ENCODE measurements at regions not wholly inside any gene's neighbourhood (a gene's known extent, or its start where the extent isn't known, plus 50 kb on each side); places are given as distances from the start of the nearest gene placed in this dataset.

DNA sequence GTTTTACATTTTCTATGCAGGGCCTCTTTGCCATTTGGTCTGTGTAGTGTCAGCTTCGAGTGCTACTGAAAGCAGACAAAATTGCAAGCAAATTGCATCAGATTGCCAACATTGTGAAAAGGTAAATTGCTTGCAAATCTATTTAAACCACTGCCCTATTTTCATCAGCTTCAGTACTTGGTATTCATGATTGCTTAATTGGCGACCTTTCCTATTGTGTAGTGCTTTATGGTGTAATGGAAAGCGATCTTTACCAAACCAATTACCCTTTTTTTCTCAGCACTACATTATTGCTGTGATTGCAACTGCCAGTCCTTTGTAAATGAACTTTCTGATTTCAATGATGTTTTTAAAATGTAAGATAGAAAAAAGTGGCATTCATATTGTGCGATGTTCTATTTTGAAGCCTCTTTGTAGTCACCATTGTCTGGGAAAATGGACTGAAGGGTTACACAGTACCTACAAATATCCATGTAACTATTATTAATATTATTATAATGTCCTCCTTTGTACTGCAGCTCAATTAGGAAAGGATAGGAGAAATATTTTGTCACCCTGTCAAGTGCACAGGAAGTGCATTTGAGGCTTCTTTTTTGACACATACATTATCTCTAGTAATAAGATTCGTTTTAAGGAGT lies 177.7 kb upstream of the SP8 start:
- DNase-seq: no peak
- no peaks in the 10 kb centered on the region; the same call in 1 of the 2 replicates for H3K36me3 ChIP-seq (replicated peaks; ENCODE audit: control insufficient read depth, insufficient read depth, low read length)
- H3K4me3 ChIP-seq (ENCODE audit: insufficient read depth, low read depth, low read length): no peak overlapping the region
- H3K27me3 ChIP-seq (ENCODE audit: control insufficient read depth, insufficient read depth, low read length): no peaks in the 10 kb centered on the region

DNA sequence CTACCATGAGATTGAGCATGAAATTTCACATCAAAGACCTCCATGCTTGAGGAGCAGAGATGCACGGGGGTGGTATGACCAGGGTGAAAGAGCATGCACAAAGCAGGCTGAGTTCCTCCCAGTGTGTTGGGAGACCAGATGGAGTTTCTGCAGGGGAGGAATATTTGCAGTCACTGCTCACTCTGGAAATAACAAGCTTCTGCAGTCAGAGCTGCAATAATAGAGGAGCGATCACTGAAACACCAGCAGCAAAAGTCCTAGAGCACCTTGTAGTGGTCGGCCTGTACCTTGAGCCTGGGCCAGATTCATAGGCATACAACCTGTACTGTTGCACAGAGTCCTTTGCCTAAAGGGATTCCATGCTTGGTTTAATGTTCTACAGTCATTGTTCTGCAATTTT lies 184.5 kb upstream of the SP8 start:
- H3K27me3 ChIP-seq (ENCODE audit: control insufficient read depth, insufficient read depth, low read length): no peaks in the 10 kb centered on the region
- no peaks in the 10 kb centered on the region for H3K36me3 ChIP-seq (replicated peaks; ENCODE audit: control insufficient read depth, insufficient read depth, low read length)
- no peak overlapping the region for H3K4me3 ChIP-seq (ENCODE audit: insufficient read depth, low read depth, low read length)
- DNase-seq: no peak

DNA sequence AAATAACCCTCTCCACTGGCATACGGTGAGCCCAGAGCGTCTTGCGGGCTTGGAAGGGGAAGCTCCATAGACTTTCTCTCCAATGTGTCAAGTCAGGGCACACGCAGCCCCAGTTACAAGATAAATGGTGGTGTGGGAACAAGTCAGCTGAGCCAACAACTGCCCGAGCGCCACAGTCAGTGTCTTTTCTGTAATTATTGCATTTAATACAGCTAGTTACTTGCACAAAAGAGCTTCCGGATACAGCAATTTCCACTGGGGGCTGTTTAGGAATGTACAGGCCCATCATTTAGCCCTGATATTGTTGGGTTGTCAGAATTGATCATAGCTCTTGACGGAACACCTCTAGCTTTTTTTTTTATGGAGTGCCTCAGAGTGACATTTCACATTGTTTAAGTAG lies 193.5 kb upstream of the SP8 start:
- no peak for DNase-seq
- Histone ChIP-seq H3K27me3 (ENCODE audit: control insufficient read depth, insufficient read depth, low read length) (no peaks in the 10 kb centered on the region), H3K4me3 (ENCODE audit: insufficient read depth, low read depth, low read length) (no peak overlapping the region), H3K36me3 (replicated peaks; ENCODE audit: control insufficient read depth, insufficient read depth, low read length) (no peaks in the 10 kb centered on the region)

DNA sequence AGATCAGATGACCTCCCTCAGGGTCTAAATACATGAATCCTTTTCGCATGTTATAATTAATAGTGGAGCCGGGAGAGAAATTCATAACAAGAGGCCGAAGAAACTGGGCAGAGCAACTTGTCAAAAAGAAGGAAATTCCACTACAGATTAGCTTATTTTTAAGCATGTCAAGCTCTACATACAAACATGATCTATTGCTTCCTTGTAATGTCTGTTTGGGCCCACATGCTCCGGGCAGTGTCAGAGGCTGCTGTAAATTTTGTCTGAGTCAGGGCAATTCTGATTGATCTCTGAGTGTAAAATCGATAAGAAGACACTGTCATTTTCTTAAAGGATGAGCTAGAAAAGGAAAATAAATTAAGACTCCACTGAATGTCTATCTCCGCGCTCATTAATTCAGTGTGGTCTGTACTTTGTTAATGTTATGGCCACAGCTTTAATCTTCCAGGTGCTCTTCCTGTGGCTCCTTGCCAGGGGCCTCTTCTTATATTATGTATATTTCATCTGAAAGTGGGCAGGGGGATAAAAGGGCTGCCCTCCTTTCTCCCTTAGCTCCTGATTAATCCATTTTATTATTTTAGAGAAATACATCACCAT lies 194.1 kb upstream of the SP8 start:
- H3K27me3 ChIP-seq (ENCODE audit: control insufficient read depth, insufficient read depth, low read length): no peaks in the 10 kb centered on the region

DNA sequence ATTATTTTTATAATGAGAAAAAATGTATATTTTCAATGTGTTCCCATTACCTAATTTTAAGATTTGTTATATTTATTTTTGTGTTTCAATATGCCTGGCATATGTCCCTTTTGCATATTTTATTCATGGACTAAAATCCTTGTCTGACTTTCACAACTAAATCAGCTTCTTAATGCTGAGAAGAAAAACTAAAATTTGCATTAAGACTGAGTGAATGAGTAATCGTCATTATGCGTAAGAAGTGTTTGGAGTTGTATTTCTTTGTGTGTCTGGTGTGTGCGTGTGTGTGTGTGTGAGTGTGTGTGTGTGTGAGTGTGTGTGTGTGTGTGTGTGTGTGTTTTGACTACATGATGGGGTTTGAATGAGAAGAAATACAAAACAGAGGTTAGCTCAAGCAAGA lies 201.7 kb upstream of the SP8 start:
- Histone ChIP-seq H3K4me3 (ENCODE audit: insufficient read depth, low read depth, low read length) (no peak overlapping the region), H3K36me3 (replicated peaks; ENCODE audit: control insufficient read depth, insufficient read depth, low read length) (no peaks in the 10 kb centered on the region), H3K27me3 (ENCODE audit: control insufficient read depth, insufficient read depth, low read length) (no peaks in the 10 kb centered on the region)
- no peak for DNase-seq

More for the DNA sequence above, 194.1 kb upstream of the SP8 start:
- no peak for DNase-seq
- Histone ChIP-seq H3K4me3 (ENCODE audit: insufficient read depth, low read depth, low read length) (no peak overlapping the region), H3K36me3 (replicated peaks; ENCODE audit: control insufficient read depth, insufficient read depth, low read length) (no peaks in the 10 kb centered on the region)

DNA sequence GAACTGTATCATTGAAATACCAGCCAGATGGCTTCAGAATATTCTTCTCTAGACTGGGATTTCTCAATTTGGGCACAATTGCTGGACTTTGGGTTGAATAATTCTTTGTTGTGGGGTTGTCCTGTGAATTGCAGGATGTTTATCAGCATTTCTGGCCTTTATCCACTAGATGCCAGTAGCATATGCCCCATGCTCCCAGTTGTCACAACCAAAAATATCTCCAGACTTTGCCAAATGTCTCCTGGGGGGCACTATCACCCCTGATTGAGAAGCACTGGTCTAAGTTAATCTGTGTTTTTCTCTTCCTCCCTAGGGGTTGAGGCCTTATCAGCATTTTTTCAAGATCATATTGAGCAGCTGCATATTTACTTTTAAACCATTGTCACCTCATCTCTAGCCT lies 204.9 kb upstream of the SP8 start:
- Histone ChIP-seq H3K36me3 (replicated peaks; ENCODE audit: control insufficient read depth, insufficient read depth, low read length) (no peaks in the 10 kb centered on the region), H3K4me3 (ENCODE audit: insufficient read depth, low read depth, low read length) (no peak overlapping the region), H3K27me3 (ENCODE audit: control insufficient read depth, insufficient read depth, low read length) (no peaks in the 10 kb centered on the region)
- peak; percentile 1 for DNase-seq

DNA sequence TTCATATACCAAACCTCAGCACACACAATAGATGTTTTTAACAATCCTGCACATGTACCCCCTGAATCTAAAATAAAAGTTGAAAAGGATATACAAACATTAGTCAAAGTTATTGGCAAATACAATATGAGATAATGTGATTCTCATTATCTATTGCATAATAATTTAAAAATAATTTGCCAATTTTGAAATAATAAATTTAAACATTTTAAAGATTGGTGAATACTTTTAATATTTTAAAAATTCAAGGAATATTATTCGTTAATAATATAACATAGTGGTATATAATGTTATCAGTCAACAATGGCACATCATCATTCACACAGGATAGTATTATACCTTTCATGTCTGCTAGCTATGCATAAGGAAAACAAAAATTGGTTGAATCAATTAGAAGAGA lies 207.0 kb upstream of the SP8 start:
- Histone ChIP-seq H3K27me3 (ENCODE audit: control insufficient read depth, insufficient read depth, low read length) (no peaks in the 10 kb centered on the region), H3K4me3 (ENCODE audit: insufficient read depth, low read depth, low read length) (no peak overlapping the region), H3K36me3 (replicated peaks; ENCODE audit: control insufficient read depth, insufficient read depth, low read length) (no peaks in the 10 kb centered on the region)
- no peak for DNase-seq

DNA sequence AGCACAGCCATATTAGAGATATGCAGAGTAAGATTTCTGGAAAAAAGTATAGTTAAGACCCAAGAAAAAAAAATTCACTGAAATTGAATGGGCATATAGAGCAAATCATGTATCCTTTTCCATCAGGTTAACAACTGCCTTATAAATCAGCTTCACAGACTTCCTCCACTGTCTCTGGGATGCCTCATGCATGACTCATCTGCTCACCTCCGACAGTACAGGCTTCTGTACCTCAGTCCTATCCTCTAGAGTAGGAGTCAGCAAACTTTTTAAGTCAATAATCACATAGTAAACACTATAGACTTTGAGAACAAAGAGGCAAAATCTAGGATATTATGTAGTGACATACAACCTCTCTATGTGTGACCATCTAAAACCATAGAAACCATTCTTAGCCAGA lies 211.6 kb upstream of the SP8 start:
- no peak overlapping the region for H3K4me3 ChIP-seq (ENCODE audit: insufficient read depth, low read depth, low read length)
- DNase-seq: no peak
- H3K27me3 ChIP-seq (ENCODE audit: control insufficient read depth, insufficient read depth, low read length): no peaks in the 10 kb centered on the region
- H3K36me3 ChIP-seq (replicated peaks; ENCODE audit: control insufficient read depth, insufficient read depth, low read length): no peaks in the 10 kb centered on the region

DNA sequence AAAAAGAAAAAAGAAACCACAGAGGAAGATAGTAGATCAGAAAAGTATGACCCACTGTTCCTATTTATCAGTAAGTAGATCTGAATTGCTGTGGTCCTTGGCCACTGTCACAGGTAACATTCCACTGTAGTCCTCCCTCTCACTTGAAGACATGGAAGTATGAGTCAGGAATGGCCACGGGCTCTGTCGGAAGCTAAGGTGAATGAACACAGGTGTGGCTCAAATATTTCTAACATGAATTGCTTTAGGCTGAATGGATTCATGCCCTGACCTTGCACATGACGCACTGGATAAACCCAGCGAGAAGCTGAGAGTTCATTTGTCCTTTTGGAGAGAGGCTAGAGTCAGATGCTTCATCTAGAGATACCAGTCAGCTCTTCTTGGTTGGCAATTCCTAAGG lies 224.5 kb upstream of the SP8 start:
- H3K4me3 ChIP-seq (ENCODE audit: insufficient read depth, low read depth, low read length): no peak overlapping the region
- DNase-seq: no peak
- H3K36me3 ChIP-seq (replicated peaks; ENCODE audit: control insufficient read depth, insufficient read depth, low read length): no peaks in the 10 kb centered on the region
- H3K27me3 ChIP-seq (ENCODE audit: control insufficient read depth, insufficient read depth, low read length): no peaks in the 10 kb centered on the region

DNA sequence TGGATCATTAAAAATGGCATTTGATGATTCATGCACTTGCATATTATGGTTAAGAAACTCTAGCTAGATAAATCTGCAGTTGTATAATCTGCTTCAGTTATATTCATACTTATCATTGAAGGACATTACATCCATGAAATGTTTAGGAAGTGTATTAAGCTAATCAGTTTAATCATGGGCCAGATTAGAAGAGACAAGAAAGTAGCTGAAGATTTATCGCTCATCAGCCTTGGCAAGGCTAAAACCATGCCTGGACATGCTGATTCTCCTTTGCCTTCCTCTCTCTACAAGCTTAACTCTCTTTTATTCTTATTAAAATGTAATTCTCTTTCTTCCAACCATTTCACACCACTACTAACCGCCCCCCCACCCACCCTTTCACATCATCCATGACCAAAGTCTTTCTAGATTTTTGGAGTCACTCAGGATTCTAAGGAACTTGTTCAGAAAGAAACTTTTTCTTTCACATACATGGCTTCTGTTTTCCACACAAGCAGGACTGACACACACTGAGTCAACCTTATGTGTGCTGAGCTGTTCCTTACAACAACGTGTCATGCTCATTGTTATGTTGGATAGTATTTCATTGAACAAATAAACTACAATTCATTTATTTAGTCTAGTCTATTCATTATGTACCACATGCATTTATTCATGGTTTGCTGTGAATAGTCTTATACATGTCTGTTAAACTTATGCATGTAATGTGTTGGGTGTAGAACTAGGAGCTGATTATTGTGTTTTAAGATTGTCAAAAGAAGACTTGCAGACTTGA lies 227.3 kb upstream of the SP8 start:
- H3K27me3 ChIP-seq (ENCODE audit: control insufficient read depth, insufficient read depth, low read length): no peaks in the 10 kb centered on the region
- H3K4me3 ChIP-seq (ENCODE audit: insufficient read depth, low read depth, low read length): no peak overlapping the region
- no peak for DNase-seq
- H3K36me3 ChIP-seq (replicated peaks; ENCODE audit: control insufficient read depth, insufficient read depth, low read length): no peaks in the 10 kb centered on the region

DNA sequence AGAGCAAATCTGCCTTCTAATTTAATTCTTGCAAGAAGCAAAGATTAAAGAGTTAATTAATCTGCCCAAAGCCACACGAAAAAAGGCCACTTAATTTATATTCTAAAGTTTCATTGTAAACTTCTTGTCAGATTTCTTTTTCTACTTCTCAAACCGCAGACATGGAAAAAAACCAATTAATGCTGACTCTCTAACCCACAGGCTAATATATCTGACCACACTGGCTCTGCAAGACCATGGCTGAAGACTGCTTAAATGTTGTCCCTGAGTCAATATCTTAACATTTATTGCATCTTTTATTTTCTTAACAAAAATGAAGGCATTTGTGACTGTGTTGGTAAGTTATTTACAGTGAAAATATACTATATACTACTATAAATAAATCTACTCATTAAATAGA lies 234.0 kb upstream of the SP8 start:
- no peak overlapping the region for H3K4me3 ChIP-seq (ENCODE audit: insufficient read depth, low read depth, low read length)
- H3K27me3 ChIP-seq (ENCODE audit: control insufficient read depth, insufficient read depth, low read length): no peaks in the 10 kb centered on the region
- DNase-seq: no peak
- no peaks in the 10 kb centered on the region for H3K36me3 ChIP-seq (replicated peaks; ENCODE audit: control insufficient read depth, insufficient read depth, low read length)

DNA sequence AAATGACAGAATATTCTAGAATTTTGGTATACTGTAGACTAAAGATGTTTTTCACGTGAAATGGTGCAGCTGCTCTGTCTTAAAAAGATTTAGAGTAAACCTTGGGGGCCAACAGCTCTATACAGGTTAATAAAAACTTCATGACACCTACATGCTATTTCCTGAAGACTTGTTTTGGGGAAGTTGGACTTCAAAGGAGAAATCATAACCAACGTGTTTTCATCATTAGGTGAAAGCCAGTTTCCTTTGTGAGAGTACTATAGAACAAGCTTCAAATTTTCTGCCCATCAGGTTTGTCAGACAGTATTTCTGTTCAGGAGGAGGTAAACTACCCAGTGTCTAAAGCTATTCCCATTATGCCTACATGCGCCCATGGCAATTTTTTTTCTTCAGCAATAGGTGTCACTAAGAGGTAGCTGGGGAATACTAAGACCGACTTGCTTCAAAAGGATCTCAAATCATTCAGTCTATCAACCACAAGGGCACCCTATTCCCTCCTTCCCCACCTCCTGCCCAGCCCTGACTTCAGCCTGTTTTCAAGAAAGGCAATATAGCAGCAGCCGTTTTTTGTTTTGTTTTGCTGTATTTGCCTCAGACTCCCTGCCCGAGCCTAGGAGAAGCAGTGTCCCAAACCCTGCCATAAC lies 237.3 kb upstream of the SP8 start:
- Histone ChIP-seq H3K4me3 (ENCODE audit: insufficient read depth, low read depth, low read length) (no peak overlapping the region), H3K36me3 (replicated peaks; ENCODE audit: control insufficient read depth, insufficient read depth, low read length) (no peaks in the 10 kb centered on the region), H3K27me3 (ENCODE audit: control insufficient read depth, insufficient read depth, low read length) (no peaks in the 10 kb centered on the region)
- DNase-seq: no peak

DNA sequence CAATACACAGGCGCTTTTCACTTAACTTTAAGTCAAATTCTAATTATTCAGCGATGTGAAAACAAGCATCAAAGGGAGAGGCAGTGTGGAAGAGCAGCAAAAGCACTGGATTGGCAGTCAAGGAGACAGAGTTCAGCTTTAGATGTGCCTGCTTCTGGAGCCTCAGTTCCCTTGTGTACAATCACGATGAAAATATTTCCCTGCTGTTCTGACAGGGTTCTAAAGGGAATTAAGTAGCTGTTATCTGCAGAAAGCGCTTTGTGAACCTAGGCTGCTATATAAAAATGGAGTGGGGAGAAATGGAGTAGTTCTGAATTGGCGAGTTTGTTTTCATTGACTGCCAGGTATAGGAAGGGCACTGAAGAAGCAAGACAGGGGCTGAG lies 237.8 kb upstream of the SP8 start:
- Histone ChIP-seq H3K36me3 (replicated peaks; ENCODE audit: control insufficient read depth, insufficient read depth, low read length) (no peaks in the 10 kb centered on the region), H3K4me3 (ENCODE audit: insufficient read depth, low read depth, low read length) (no peak overlapping the region), H3K27me3 (ENCODE audit: control insufficient read depth, insufficient read depth, low read length) (no peaks in the 10 kb centered on the region)
- no peak for DNase-seq

DNA sequence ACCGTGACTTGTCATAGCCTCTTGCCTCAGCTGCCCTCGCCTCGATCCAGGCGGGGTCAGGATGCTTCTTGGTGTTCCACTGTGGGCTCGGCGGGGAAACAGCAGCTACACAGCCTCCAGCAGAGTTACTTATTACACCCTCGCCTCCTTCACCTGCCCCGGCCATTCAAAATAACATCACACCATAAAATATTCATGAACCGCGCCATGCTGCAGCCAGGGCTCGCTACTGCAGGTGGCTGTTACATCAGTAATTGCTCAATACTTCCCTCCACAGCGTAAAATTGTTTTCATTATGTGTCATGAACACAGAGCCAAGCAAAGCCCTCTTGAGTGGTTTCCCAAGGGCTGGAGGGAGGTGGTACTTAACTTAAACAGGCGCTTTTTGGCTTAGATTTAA lies 241.5 kb upstream of the SP8 start:
- DNase-seq: no peak
- no peaks in the 10 kb centered on the region for H3K36me3 ChIP-seq (replicated peaks; ENCODE audit: control insufficient read depth, insufficient read depth, low read length)
- no peak overlapping the region for H3K4me3 ChIP-seq (ENCODE audit: insufficient read depth, low read depth, low read length)
- no peaks in the 10 kb centered on the region for H3K27me3 ChIP-seq (ENCODE audit: control insufficient read depth, insufficient read depth, low read length)

DNA sequence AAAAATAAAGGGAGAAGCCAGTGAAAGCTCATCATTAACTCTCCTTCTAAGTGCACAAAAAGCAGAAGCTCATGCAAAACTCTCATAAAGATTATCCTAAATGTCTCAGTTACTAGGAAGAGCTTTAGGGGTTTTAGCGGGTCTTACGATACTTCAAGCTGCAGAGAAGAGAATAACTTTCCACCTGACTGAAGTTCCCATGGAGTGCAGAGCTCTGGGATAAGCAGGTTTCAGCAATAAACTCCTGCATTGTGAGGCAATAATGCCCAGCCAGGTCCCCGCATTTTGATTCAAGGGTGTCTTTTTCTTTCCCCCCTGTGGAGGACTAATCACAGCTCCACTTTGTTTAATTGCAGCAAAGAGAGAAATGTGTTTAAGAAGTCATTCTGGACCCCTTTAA lies 241.9 kb upstream of the SP8 start:
- H3K36me3 ChIP-seq (replicated peaks; ENCODE audit: control insufficient read depth, insufficient read depth, low read length): no peaks in the 10 kb centered on the region
- no peak for DNase-seq
- no peak overlapping the region for H3K4me3 ChIP-seq (ENCODE audit: insufficient read depth, low read depth, low read length)
- H3K27me3 ChIP-seq (ENCODE audit: control insufficient read depth, insufficient read depth, low read length): no peaks in the 10 kb centered on the region
